A673 (cell line): ENCODE measurements at regions not wholly inside any gene's neighbourhood (a gene's known extent, or its start where the extent isn't known, plus 50 kb on each side); places are given as distances from the start of the nearest gene placed in this dataset.

Experiments
- EZH2 ChIP-seq: fragments of 200-600 bp; sonication (generic); IDR thresholded peaks from 2 replicates; pipeline ENCODE4 v1.6.1; 2017; ENCODE audit warnings: borderline replicate concordance, low read depth, mild to moderate bottlenecking, mixed read lengths, antibody characterized with exemption, low read length; ENCODE audit not compliant: poor library complexity, severe bottlenecking
- TF ChIP-seq, protein P1 (sequence below): fragments of 300-800, 200-600 bp; sonication (generic); conservative IDR thresholded peaks from 2 replicates; pipeline ENCODE4 v1.5.1; 2017; ENCODE audit warnings: low read depth, mild to moderate bottlenecking, antibody characterized with exemption, low read length, moderate library complexity, mixed read lengths

DNA sequence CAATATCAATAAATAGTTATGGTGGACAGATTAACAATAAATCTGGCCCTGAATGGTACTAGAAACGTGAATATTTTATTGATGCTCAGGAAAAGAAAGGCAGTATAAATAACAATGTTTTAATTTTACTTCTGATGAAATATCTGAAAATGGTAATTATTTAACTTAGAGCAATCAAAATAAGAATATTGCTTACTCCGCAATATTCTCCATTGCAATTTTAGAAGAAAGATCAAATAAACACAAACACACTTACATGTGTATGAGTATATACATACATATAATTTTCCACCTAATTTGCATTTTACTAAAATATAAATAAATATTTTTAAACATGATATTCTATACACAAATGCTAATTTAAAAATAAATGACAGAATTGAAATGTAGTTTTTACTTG lies 1130.5 kb downstream of the NCAM2 start:
- TF ChIP-seq, protein P1, sequence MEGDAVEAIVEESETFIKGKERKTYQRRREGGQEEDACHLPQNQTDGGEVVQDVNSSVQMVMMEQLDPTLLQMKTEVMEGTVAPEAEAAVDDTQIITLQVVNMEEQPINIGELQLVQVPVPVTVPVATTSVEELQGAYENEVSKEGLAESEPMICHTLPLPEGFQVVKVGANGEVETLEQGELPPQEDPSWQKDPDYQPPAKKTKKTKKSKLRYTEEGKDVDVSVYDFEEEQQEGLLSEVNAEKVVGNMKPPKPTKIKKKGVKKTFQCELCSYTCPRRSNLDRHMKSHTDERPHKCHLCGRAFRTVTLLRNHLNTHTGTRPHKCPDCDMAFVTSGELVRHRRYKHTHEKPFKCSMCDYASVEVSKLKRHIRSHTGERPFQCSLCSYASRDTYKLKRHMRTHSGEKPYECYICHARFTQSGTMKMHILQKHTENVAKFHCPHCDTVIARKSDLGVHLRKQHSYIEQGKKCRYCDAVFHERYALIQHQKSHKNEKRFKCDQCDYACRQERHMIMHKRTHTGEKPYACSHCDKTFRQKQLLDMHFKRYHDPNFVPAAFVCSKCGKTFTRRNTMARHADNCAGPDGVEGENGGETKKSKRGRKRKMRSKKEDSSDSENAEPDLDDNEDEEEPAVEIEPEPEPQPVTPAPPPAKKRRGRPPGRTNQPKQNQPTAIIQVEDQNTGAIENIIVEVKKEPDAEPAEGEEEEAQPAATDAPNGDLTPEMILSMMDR = no peak
- TF ChIP-seq EZH2 = no peak
